RCC 7860 (cell line): ENCODE measurements at regions not wholly inside any gene's neighbourhood (a gene's known extent, or its start where the extent isn't known, plus 50 kb on each side); places are given as distances from the start of the nearest gene placed in this dataset.
"Not testable (repeated sequence)": the region's sequence is repeated elsewhere in the genome, so short reads cannot be mapped to it uniquely, and the experiment has no call there.

Source experiments
- DNase-seq: peaks from one replicate; pipeline ENCODE4 v3.0.0-alpha.2; 2015; ENCODE audit warnings: low spot score
- FAIRE-seq: peaks from 2 replicates; lab custom pipeline; 2012; peaks lifted over from hg19 to GRCh38; lab: Jason Lieb, UNC

DNA sequence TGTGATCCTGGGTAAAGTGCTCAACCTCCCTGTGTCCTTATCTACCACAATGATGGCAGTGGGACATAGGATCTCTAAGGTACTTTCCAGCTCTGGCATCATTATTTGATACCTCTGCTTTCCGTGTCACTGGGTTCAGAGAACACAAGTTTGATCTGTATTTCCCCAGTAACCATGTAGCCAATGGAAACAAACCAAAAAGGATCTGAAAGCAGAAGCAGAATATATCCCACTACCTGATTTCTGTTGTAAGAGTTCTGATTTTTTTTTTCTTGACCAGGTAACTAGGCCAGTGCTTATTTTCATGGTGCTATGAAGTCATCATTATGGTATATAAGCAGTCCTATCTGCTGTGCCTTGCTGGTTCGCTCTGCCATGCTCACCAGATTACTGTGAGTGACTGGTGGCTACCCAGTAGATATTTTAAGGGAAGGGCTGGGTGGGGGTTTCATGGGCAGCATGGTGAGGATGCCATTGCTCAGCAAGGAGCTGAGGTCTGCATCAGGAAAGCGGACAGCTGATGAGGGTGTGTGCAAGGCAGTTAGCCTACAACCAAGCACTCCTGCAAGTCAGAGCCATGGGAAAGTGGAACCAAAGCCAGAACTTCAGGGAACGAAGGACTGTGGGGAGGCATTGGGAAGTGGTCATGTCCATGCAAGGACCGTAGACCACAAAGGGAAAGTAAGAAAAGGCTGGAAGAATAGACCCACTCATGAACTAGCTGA is 104.9 kb upstream of the EDEM3 start:
- FAIRE-seq (no peak), DNase-seq (no peak)

- FAIRE-seq, result no peak
Measured at GRCh38 chr1:184858288-184858687, 103.6 kb upstream of the EDEM3 start.

DNA sequence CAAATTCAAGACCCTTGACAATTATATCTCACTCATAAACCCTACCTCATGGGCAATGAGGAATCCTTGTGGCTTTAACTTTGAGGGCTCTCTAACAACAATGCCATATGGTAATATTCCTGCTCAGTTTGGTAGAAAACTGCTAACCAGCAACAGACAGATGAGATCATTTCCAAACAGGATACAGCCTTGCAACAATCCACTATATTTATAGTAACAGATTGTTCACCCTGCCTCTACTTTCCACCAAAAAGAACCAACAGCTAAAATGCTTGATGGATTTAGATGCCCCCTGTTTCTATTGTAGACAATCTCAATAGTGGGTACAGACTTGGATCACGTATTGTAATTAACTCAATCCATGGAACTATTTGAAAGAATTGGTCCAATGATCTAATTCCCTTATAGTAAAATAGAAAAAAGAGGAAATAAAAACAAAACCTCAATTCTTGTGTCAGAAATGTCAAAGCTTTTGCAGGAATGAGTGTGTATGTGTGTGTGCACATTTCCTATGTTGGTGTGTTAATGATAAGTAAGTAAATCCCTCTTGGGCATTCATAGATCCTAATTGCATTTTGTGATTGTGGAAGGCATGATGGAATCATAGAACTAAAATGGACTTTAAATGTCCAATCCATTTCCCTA is 100.0 kb upstream of the EDEM3 start:
- no peak for FAIRE-seq
- no peak for DNase-seq

More at GRCh38 chr1:184858288-184858687, 103.6 kb upstream of the EDEM3 start:
- no peak for DNase-seq

DNA sequence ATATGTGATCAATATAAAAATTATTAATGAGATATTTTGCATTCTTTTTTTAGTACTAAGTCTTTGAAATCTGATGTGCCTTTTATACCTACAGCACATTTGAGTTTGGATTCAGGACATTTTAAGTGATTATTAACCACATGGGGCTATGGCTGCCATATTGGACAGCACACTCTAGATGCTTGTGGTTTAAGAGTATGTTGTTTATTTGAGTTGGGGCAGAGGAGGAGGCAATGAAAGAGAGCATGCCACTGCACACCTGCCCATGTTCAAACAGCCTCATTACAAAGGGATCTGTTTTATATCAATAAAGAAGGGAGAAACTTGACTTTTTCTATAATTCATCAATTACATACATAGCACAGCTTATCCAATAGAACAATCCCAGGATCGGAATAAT is 99.4 kb upstream of the EDEM3 start:
- DNase-seq, result no peak
- FAIRE-seq, result no peak

- no peak for DNase-seq
- FAIRE-seq, result no peak
Measured at GRCh38 chr1:184851822-184852746, 97.4 kb upstream of the EDEM3 start.

GRCh38 chr1:184843732-184844495 is 89.3 kb upstream of the EDEM3 start:
- FAIRE-seq (no peak), DNase-seq (no peak)

GRCh38 chr1:184840596-184840995 is 85.9 kb upstream of the EDEM3 start:
- FAIRE-seq, result no peak
- DNase-seq, result no peak

GRCh38 chr1:184838504-184838951 is 83.9 kb upstream of the EDEM3 start:
- peak; percentile 48 for DNase-seq
- FAIRE-seq, result no peak

GRCh38 chr1:184836934-184837895 is 82.6 kb upstream of the EDEM3 start:
- DNase-seq, result no peak
- FAIRE-seq, result no peak

- FAIRE-seq, result no peak
- DNase-seq, result no peak
Measured at GRCh38 chr1:184836141-184836540, 81.5 kb upstream of the EDEM3 start.

DNA sequence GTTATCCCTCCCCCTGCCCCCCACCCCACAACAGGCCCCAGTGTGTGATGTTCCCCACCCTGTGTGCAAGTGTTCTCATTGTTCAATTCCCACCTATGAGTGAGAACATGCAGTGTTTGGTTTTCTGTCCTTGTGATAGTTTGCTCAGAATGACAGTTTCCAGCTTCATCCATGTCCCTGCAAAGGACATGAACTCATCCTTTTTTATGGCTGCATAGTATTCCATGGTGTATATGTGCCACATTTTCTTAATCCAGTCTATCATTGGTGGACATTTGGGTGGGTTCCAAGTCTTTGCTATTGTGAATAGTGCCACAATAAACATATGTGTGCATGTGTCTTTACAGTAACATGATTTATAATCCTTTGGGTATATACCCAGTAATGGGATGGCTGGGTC is 79.3 kb upstream of the EDEM3 start:
- FAIRE-seq, DNase-seq: not testable (repeated sequence)

GRCh38 chr1:184832517-184832916 is 77.9 kb upstream of the EDEM3 start:
- FAIRE-seq (no peak), DNase-seq (no peak)

GRCh38 chr1:184829496-184829895 is 74.8 kb upstream of the EDEM3 start:
- not testable (repeated sequence) for FAIRE-seq, DNase-seq

- DNase-seq (no peak), FAIRE-seq (no peak)
Measured at GRCh38 chr1:184828369-184828717, 73.7 kb upstream of the EDEM3 start.

DNA sequence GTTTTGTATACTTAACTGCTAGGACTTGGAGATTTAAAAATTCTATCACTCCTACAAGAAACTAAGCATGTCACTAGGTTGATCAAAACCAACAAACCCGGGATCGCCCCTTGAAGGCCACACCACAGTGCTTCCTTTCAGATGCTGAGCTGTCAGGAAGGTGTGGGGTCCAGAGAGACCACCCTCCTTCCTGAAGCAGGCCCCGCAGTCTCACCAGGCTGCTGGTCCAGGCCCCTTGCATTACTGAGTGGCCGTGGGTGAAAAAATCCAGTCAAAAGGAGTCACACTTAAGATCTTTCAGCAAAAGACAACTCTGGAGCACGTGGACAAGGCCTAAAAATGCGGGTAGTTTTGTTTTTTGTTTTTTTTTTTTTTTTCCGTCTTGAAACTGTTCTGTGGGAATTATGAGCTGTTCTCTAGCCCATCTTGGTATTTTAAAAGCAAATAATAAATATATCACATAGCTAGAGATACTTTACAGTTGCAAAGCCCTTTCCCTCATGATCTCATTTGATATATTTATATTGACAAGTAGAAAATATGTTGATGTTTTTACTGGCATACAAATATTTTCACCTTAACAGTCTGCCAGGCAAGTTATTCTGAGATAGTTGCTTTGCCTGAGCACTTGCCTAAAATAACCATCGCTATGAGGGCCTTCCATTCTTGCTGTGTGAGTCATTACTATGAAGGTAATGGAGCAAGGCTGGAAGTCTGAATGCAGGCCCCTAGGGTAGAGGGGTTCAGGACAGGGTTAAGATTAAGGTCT is 73.1 kb upstream of the EDEM3 start:
- DNase-seq (peak; percentile 65), FAIRE-seq (peak; percentile 83)

DNA sequence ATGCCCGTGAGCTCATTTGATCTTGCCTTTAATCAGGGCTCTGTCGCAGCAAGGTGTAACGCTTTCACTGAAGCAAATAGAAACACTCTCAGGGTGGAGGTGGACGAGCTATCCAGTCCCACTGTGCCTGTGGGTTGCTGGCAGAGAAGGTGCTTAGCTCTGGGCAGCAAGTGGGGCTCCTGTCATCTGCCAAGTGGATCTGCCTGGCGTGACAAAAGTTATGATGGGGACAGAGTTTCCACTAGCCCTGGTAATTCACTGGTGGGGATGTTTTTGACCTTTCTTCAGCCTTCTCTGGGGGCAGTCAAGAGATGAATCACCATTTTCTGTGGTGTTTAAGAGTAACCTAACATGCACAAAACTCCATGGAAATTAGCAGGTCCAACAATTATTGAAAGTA is 71.3 kb upstream of the EDEM3 start:
- FAIRE-seq, result no peak
- no peak for DNase-seq

DNA sequence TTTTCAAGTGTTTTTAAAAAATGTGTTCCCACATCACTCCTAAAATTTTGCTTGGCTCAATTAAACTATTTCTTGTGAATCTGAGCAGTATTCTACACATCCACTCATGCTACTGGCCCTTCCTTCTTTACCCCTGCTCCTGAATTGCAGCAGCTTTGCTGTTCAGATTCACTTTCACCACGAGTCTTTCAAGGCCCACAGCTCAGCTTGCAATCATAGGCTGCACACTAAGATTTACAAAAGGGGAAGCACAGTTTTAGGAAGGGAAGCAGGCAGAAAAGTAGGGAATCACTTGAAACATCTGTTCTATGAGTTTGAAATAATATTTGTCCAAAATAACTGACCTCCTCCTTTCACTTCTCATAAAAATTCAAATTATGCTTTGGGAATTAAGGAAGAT is 70.9 kb upstream of the EDEM3 start:
- FAIRE-seq (no peak), DNase-seq (no peak)

GRCh38 chr1:184824691-184825323 is 70.1 kb upstream of the EDEM3 start:
- FAIRE-seq (no peak), DNase-seq (no peak)
